HCT116 (cell line): ENCODE measurements at regions not wholly inside any gene's neighbourhood (a gene's known extent, or its start where the extent isn't known, plus 50 kb on each side); places are given as distances from the start of the nearest gene placed in this dataset.

Experiments used
- ATAC-seq: fragments of 200-7000 bp; cut with Tn5 transposase; 2 replicates; pipeline ENCODE4 v1.9.1; 2020; ENCODE audit warnings: mild to moderate bottlenecking, moderate library complexity
- BruUV-seq: library from RNA; stranded (reverse); fragments of 400-500 nt; replicated peaks from 2 replicates; lab custom pipeline; 2021; lab: Mats Ljungman, UMichigan
- CTCF ChIA-PET: fragments of 300-600 bp; sonication (Branson Sonifier 250); formaldehyde crosslinking; loops from one replicate; lab custom pipeline; 2021; ENCODE audit warnings: antibody characterized with exemption; lab: Charles Lee
- POLR2A ChIA-PET: fragments of 300-600, 350-600 bp; sonication (Branson Sonifier 250); formaldehyde crosslinking; loops from one replicate; lab custom pipeline; 2021; ENCODE audit warnings: antibody characterized with exemption; lab: Charles Lee
- RAD21 ChIA-PET, 2 experiments: fragments of 300-600 bp; sonication (Branson Sonifier 250); formaldehyde crosslinking; loops; one replicate each; lab custom pipeline; 2023; ENCODE audit warnings: low total read pairs in 2 of 2; ENCODE audit not compliant: uncharacterized antibody in 2 of 2, unreplicated experiment in 2 of 2, low non-redundant PET in 1 of 2; lab: Charles Lee
- DNase-seq: peaks from one replicate; pipeline ENCODE4 v3.0.0-alpha.2; 2010; ENCODE audit warnings: low read depth, low spot score
- H2AFZ ChIP-seq: fragments of 200-600 bp; shearing (Covaris generic), sonication (generic); 2 replicates; pipeline ENCODE4 v1.6.1; 2017; ENCODE audit warnings: low read depth, mixed run types, mixed read lengths, antibody characterized with exemption, low read length; ENCODE audit not compliant: poor library complexity, severe bottlenecking
- H3K27ac ChIP-seq: 2 replicates; pipeline ENCODE4 v1.5.1; 2012; ENCODE audit warnings: low read depth, low read length
- H3K27me3 ChIP-seq: fragments of 200-600 bp; sonication (generic); 2 replicates; pipeline ENCODE4 v1.6.1; 2016; ENCODE audit warnings: mixed run types, low read length, mixed read lengths; ENCODE audit not compliant: insufficient read depth
- H3K36me3 ChIP-seq, 2 experiments: fragments of 200-500 bp in 1 of 2; fragments of 200-600 bp in 1 of 2; sonication (Bioruptor generic) in 1 of 2; sonication (generic) in 1 of 2; 2 replicates each; pipeline versions ENCODE4 v1.5.1 to v1.6.1; 2014 to 2016; ENCODE audit warnings: low read length in 2 of 2, inconsistent platforms in 1 of 2, mixed read lengths in 1 of 2, mixed run types in 1 of 2; ENCODE audit not compliant: insufficient read depth in 2 of 2, control insufficient read depth in 1 of 2
- H3K4me1 ChIP-seq, 2 experiments: fragments of 200-600 bp in 1 of 2; sonication (generic) in 1 of 2; 2 replicates each; pipeline versions ENCODE4 v1.5.1 to v1.6.1; 2012 to 2017; ENCODE audit warnings: low read length in 2 of 2, inconsistent platforms in 1 of 2, mild to moderate bottlenecking in 1 of 2, mixed read lengths in 1 of 2, mixed run types in 1 of 2, moderate library complexity in 1 of 2; ENCODE audit not compliant: insufficient read depth in 2 of 2, control insufficient read depth in 1 of 2
- H3K4me2 ChIP-seq: fragments of 200-600 bp; sonication (generic); 2 replicates; pipeline ENCODE4 v1.6.1; 2017; ENCODE audit warnings: mixed run types, low read length, mixed read lengths
- H3K4me3 ChIP-seq, 2 experiments: fragments of 200-600 bp in 1 of 2; sonication (generic) in 1 of 2; replicated peaks in 1 of 2; 2 replicates each; pipeline ENCODE4 v1.5.1; 2011 to 2016; ENCODE audit warnings: low read length in 2 of 2, control low read depth in 1 of 2, low read depth in 1 of 2, mild to moderate bottlenecking in 1 of 2, mixed read lengths in 1 of 2, mixed run types in 1 of 2
- H3K79me2 ChIP-seq: fragments of 200-600 bp; sonication (generic); 2 replicates; pipeline ENCODE4 v1.6.1; 2017; ENCODE audit warnings: mild to moderate bottlenecking, mixed run types, low read length, moderate library complexity, mixed read lengths; ENCODE audit not compliant: insufficient read depth
- H3K9ac ChIP-seq: fragments of 200-600 bp; sonication (generic); 2 replicates; pipeline ENCODE4 v1.6.1; 2016; ENCODE audit warnings: low read length, mixed read lengths
- H3K9me2 ChIP-seq: fragments of 200-600 bp; sonication (generic), shearing (Covaris generic); 2 replicates; pipeline ENCODE4 v1.6.1; 2017; ENCODE audit warnings: mixed run types, mild to moderate bottlenecking, moderate library complexity; ENCODE audit not compliant: insufficient read depth
- H3K9me3 ChIP-seq, 2 experiments: fragments of 200-500 bp in 1 of 2; fragments of 200-600 bp in 1 of 2; sonication (Bioruptor generic) in 1 of 2; sonication (generic) in 1 of 2; 2 replicates each; pipeline ENCODE4 v1.6.1; 2014 to 2017; ENCODE audit warnings: low read length in 2 of 2, mixed read lengths in 2 of 2, inconsistent platforms in 1 of 2, low read depth in 1 of 2, mild to moderate bottlenecking in 1 of 2, mixed run types in 1 of 2, moderate library complexity in 1 of 2; ENCODE audit not compliant: control insufficient read depth in 1 of 2, insufficient read depth in 1 of 2
- H4K20me1 ChIP-seq: fragments of 200-600 bp; sonication (generic), shearing (Covaris generic); 2 replicates; pipeline ENCODE4 v1.6.1; 2017; ENCODE audit warnings: mixed run types, mild to moderate bottlenecking, moderate library complexity; ENCODE audit not compliant: insufficient read depth
- CEBPB ChIP-seq: IDR thresholded peaks from 2 replicates; pipeline ENCODE4 v1.6.1; 2012; ENCODE audit warnings: low read depth
- FOSL1 ChIP-seq: IDR thresholded peaks from 2 replicates; pipeline ENCODE4 v1.6.1; 2012; ENCODE audit warnings: low read depth
- JUND ChIP-seq: IDR thresholded peaks from 2 replicates; pipeline ENCODE4 v1.6.1; 2012
- POLR2A ChIP-seq: IDR thresholded peaks from 2 replicates; pipeline ENCODE4 v1.7.0; 2011; ENCODE audit warnings: borderline replicate concordance; ENCODE audit not compliant: insufficient read depth, insufficient read length; ENCODE audit errors: extremely low read depth
- RAD21 ChIP-seq: IDR thresholded peaks from 2 replicates; pipeline ENCODE4 v1.6.1; 2012; ENCODE audit warnings: low read depth, mild to moderate bottlenecking
- SIN3A ChIP-seq: IDR thresholded peaks from 2 replicates; pipeline ENCODE4 v1.6.1; 2012; ENCODE audit warnings: low read depth
- ZFX ChIP-seq: fragments of 450-650 bp; IDR thresholded peaks from 2 replicates; pipeline ENCODE4 v1.6.1; 2017
- intact Hi-C: fragments of 100-400 bp; cut with micrococcal nuclease; formaldehyde crosslinking; loops from 2 replicates; pipeline ENCODE4 v1.10.0; 2022
- TF ChIP-seq, protein P1 (sequence below), 3 experiments: fragments of 200-600 bp in 1 of 3; sonication (generic) in 1 of 3; IDR thresholded peaks in 2 of 3; conservative IDR thresholded peaks in 1 of 3; 2 replicates each; pipeline ENCODE4 v1.5.1; 2012 to 2017; ENCODE audit warnings: low read depth in 2 of 3, low read length in 2 of 3, antibody characterized with exemption in 1 of 3, borderline replicate concordance in 1 of 3, control low read depth in 1 of 3, mild to moderate bottlenecking in 1 of 3, mixed read lengths in 1 of 3, mixed run types in 1 of 3, moderate library complexity in 1 of 3; ENCODE audit not compliant: insufficient read depth in 1 of 3
- TF ChIP-seq, protein P2 (sequence below): IDR thresholded peaks from 2 replicates; pipeline ENCODE4 v1.6.1; 2011; ENCODE audit warnings: mild to moderate bottlenecking, low read length, moderate library complexity; ENCODE audit not compliant: insufficient replicate concordance; ENCODE audit errors: extremely low read depth
- TF ChIP-seq, protein P3 (sequence below): IDR thresholded peaks from 2 replicates; pipeline ENCODE4 v1.6.1; 2012

DNA sequence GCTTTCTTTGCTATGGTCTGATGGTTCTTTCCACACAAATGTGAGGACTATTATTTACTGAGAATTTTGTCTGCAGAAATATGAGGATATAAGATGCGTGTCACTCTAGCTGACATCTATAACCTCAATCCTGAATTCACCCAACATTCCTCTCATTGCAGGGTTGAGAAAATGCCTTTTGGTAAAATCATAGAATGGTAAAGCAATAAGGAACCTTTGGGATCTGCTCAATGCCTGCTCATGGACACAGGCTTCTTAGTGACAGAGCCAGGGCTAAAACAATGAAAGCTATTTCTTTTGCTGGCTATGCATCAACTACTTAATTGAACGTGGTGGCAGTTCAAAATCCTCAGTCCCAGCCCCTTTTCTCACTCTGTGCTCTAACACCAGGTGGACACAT, 199.6 kb downstream of the GAS1 start:
- no peak for ATAC-seq
- BruUV-seq: no TSS peak
- CTCF ChIA-PET: no interaction called here
- POLR2A ChIA-PET: no interaction called here
- Histone ChIP-seq H3K4me2 (no peak overlapping the region), H3K9me2 (no peaks in the 10 kb centered on the region), H3K4me3 (no peak overlapping the region), H3K27ac (no peak overlapping the region), H2AFZ (no peak overlapping the region), H3K9ac (no peak overlapping the region), H3K9me3 (no peaks in the 10 kb centered on the region), H3K4me1 (no peaks in the 10 kb centered on the region), H3K27me3 (peaks cover 27% of the 10 kb centered on the region), H3K36me3 (no peaks in the 10 kb centered on the region), H4K20me1 (no peaks in the 10 kb centered on the region), H3K79me2 (no peaks in the 10 kb centered on the region)
- TF ChIP-seq RAD21: no peak
- no peak for TF ChIP-seq CEBPB
- TF ChIP-seq SIN3A: no peak
- no peak for TF ChIP-seq FOSL1
- no peak for TF ChIP-seq JUND
- TF ChIP-seq, protein P1, sequence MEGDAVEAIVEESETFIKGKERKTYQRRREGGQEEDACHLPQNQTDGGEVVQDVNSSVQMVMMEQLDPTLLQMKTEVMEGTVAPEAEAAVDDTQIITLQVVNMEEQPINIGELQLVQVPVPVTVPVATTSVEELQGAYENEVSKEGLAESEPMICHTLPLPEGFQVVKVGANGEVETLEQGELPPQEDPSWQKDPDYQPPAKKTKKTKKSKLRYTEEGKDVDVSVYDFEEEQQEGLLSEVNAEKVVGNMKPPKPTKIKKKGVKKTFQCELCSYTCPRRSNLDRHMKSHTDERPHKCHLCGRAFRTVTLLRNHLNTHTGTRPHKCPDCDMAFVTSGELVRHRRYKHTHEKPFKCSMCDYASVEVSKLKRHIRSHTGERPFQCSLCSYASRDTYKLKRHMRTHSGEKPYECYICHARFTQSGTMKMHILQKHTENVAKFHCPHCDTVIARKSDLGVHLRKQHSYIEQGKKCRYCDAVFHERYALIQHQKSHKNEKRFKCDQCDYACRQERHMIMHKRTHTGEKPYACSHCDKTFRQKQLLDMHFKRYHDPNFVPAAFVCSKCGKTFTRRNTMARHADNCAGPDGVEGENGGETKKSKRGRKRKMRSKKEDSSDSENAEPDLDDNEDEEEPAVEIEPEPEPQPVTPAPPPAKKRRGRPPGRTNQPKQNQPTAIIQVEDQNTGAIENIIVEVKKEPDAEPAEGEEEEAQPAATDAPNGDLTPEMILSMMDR (IDR thresholded peaks at IDR 0.05 in 2 of 3, conservative IDR thresholded peaks at IDR 0.05 in 1 of 3; ENCODE audit: borderline replicate concordance in 1 of 3, insufficient read depth in 1 of 3, low read depth in 2 of 3, low read length in 2 of 3): no peak
- TF ChIP-seq, protein P2, sequence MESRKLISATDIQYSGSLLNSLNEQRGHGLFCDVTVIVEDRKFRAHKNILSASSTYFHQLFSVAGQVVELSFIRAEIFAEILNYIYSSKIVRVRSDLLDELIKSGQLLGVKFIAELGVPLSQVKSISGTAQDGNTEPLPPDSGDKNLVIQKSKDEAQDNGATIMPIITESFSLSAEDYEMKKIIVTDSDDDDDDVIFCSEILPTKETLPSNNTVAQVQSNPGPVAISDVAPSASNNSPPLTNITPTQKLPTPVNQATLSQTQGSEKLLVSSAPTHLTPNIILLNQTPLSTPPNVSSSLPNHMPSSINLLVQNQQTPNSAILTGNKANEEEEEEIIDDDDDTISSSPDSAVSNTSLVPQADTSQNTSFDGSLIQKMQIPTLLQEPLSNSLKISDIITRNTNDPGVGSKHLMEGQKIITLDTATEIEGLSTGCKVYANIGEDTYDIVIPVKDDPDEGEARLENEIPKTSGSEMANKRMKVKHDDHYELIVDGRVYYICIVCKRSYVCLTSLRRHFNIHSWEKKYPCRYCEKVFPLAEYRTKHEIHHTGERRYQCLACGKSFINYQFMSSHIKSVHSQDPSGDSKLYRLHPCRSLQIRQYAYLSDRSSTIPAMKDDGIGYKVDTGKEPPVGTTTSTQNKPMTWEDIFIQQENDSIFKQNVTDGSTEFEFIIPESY: no peak
- no peak for TF ChIP-seq ZFX
- no peak for TF ChIP-seq POLR2A
- TF ChIP-seq, protein P3, sequence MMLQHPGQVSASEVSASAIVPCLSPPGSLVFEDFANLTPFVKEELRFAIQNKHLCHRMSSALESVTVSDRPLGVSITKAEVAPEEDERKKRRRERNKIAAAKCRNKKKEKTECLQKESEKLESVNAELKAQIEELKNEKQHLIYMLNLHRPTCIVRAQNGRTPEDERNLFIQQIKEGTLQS: no peak
- RAD21 ChIA-PET: no interaction called here
- DNase-seq: no peak
- intact Hi-C loops: no loop called here
